ENCODE measurements at regions not wholly inside any gene's neighbourhood (a gene's known extent, or its start where the extent isn't known, plus 50 kb on each side); places are given as distances from the start of the nearest gene placed in this dataset.

- H3K36me3 ChIP-seq (ENCODE audit: control insufficient read depth in 2 of 2, extremely low read depth in 1 of 2, insufficient read depth in 2 of 2, low read length in 2 of 2) = no peaks in the 10 kb centered on the region
- H3K4me3 ChIP-seq (replicated peaks in 1 of 3; ENCODE audit: insufficient read depth in 1 of 3, low read depth in 1 of 3, low read length in 3 of 3) = no peak overlapping the region
- intact Hi-C loops (cut with micrococcal nuclease) (no loop called here), dilution Hi-C loops (cut with MboI; ENCODE audit: extremely low pct_ligation_motif_present, low sequenced_read_pairs) (no loop called here)
- no peak overlapping the region for H3K9ac ChIP-seq (replicated peaks; ENCODE audit: extremely low read depth, insufficient read depth, low read length)
- CTCF ChIA-PET = interaction anchor here (1.4 kb wide), 1 partner anchor 11 kb away, joined by 3 read pairs; no protein-coding TSS in a partner anchor
- no peaks in the 10 kb centered on the region for H3K79me2 ChIP-seq (ENCODE audit: control insufficient read depth, insufficient read depth, low read length)
- H3K4me2 ChIP-seq (ENCODE audit: insufficient read depth, low read length) = no peak overlapping the region
- no peaks in the 10 kb centered on the region for H3K9me1 ChIP-seq (replicated peaks; ENCODE audit: control insufficient read depth, extremely low read depth, insufficient read depth, low read length)
- no peak overlapping the region for H2AFZ ChIP-seq (ENCODE audit: low read depth, low read length)
- no peak for TF ChIP-seq FOS (IDR thresholded peaks at IDR 0.05; ENCODE audit: borderline replicate concordance, insufficient read depth, low read length)
- no peak for TF ChIP-seq POLR2A (IDR thresholded peaks at IDR 0.05; ENCODE audit: low read depth, low read length)
- no peak for TF ChIP-seq EZH2 (IDR thresholded peaks at IDR 0.05; ENCODE audit: borderline replicate concordance, low read depth, low read length, severe bottlenecking)
- no peak for TF ChIP-seq MAX (IDR thresholded peaks at IDR 0.05; ENCODE audit: insufficient read depth, insufficient read length)
- TF ChIP-seq JUN (IDR thresholded peaks at IDR 0.05; ENCODE audit: borderline replicate concordance, insufficient read depth, insufficient read length, low read depth) = no peak
- no peak for TF ChIP-seq POLR2AphosphoS5 (IDR thresholded peaks at IDR 0.05; ENCODE audit: insufficient read depth, low read depth, low read length)
- TF ChIP-seq GATA2 (IDR thresholded peaks at IDR 0.05; ENCODE audit: insufficient read depth, insufficient read length, low read depth, low read length) = no peak
- BruUV-seq (replicated peaks) = no TSS peak
- no peaks in the 10 kb centered on the region for H3K4me1 ChIP-seq (ENCODE audit: control insufficient read depth, extremely low read depth, insufficient read depth, low read length)
- H4K20me1 ChIP-seq (replicated peaks; ENCODE audit: control insufficient read depth, extremely low read depth, insufficient read depth, low read length) = no peaks in the 10 kb centered on the region
- no peaks in the 10 kb centered on the region for H3K9me3 ChIP-seq (replicated peaks; ENCODE audit: control insufficient read depth, insufficient read depth, low read length)
- no peaks in the 10 kb centered on the region for H3K27me3 ChIP-seq (ENCODE audit: control insufficient read depth in 2 of 2, insufficient read depth in 2 of 2, low read length in 2 of 2)
- DNase-seq (ENCODE audit: low read depth, low spot score) (no peak), FAIRE-seq (no peak)
- H3K27ac ChIP-seq (ENCODE audit: insufficient read depth, low read depth, low read length) = no peak overlapping the region
- POLR2A ChIA-PET = no interaction called here
Measured at GRCh38 chr14:101500681-101501080, 60.6 kb upstream of the DIO3 start.

DNA sequence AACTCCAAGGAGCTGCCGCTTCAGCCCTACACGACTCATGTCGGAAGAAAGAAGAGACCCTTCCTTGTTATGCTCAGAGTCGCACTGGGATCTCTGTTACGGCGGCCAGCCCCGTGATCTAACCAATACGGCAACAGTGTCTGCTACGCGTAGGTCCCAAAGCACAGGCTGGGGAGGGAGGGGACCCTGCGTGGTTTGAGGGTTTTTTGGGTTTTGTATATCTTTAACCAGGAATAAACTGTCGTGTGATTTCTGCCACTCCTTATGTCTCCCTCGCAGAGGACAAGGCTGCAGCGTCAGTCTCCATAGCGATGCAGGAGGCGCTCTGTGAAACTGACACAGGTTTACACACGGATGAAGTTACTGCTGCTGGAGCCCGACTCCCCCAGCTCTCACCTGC, 60.0 kb upstream of the DIO3 start:
- H3K9ac ChIP-seq (replicated peaks; ENCODE audit: extremely low read depth, insufficient read depth, low read length) = no peak overlapping the region
- intact Hi-C loops (cut with micrococcal nuclease) = no loop called here
- no peaks in the 10 kb centered on the region for H3K4me1 ChIP-seq (ENCODE audit: control insufficient read depth, extremely low read depth, insufficient read depth, low read length)
- no peaks in the 10 kb centered on the region for H3K79me2 ChIP-seq (ENCODE audit: control insufficient read depth, insufficient read depth, low read length)
- no peak overlapping the region for H3K27ac ChIP-seq (ENCODE audit: insufficient read depth, low read depth, low read length)
- no peak overlapping the region for H3K4me3 ChIP-seq (replicated peaks in 1 of 3; ENCODE audit: insufficient read depth in 1 of 3, low read depth in 1 of 3, low read length in 3 of 3)
- no peaks in the 10 kb centered on the region for H3K27me3 ChIP-seq (ENCODE audit: control insufficient read depth in 2 of 2, insufficient read depth in 2 of 2, low read length in 2 of 2)
- H3K9me1 ChIP-seq (replicated peaks; ENCODE audit: control insufficient read depth, extremely low read depth, insufficient read depth, low read length) = no peaks in the 10 kb centered on the region
- POLR2A ChIA-PET = no interaction called here
- H3K9me3 ChIP-seq (replicated peaks; ENCODE audit: control insufficient read depth, insufficient read depth, low read length) = no peaks in the 10 kb centered on the region
- TF ChIP-seq MYC (IDR thresholded peaks at IDR 0.05; ENCODE audit: low read depth, low read length) = no peak
- TF ChIP-seq JUN (IDR thresholded peaks at IDR 0.05; ENCODE audit: borderline replicate concordance, insufficient read depth, insufficient read length, low read depth) = no peak
- TF ChIP-seq MAX (IDR thresholded peaks at IDR 0.05; ENCODE audit: insufficient read depth, insufficient read length) = no peak
- TF ChIP-seq GATA2 (IDR thresholded peaks at IDR 0.05; ENCODE audit: insufficient read depth, insufficient read length, low read depth, low read length) = no peak
- no peak for TF ChIP-seq POLR2A (IDR thresholded peaks at IDR 0.05; ENCODE audit: low read depth, low read length)
- no peak for TF ChIP-seq EZH2 (IDR thresholded peaks at IDR 0.05; ENCODE audit: borderline replicate concordance, low read depth, low read length, severe bottlenecking)
- no peak for TF ChIP-seq FOS (IDR thresholded peaks at IDR 0.05; ENCODE audit: borderline replicate concordance, insufficient read depth, low read length)
- no peak for TF ChIP-seq CTCF (IDR thresholded peaks at IDR 0.05; ENCODE audit: extremely low read depth in 1 of 2, insufficient read depth in 1 of 2, low read depth in 1 of 2, low read length in 2 of 2)
- no peak for TF ChIP-seq POLR2AphosphoS5 (IDR thresholded peaks at IDR 0.05; ENCODE audit: insufficient read depth, low read depth, low read length)
- BruUV-seq (replicated peaks) = no TSS peak
- DNase-seq (ENCODE audit: low read depth, low spot score) (no peak), FAIRE-seq (no peak)
- no peaks in the 10 kb centered on the region for H3K36me3 ChIP-seq (ENCODE audit: control insufficient read depth in 2 of 2, extremely low read depth in 1 of 2, insufficient read depth in 2 of 2, low read length in 2 of 2)
- no peaks in the 10 kb centered on the region for H4K20me1 ChIP-seq (replicated peaks; ENCODE audit: control insufficient read depth, extremely low read depth, insufficient read depth, low read length)
- dilution Hi-C loops (cut with MboI; ENCODE audit: extremely low pct_ligation_motif_present, low sequenced_read_pairs) = no loop called here
- no peak overlapping the region for H2AFZ ChIP-seq (ENCODE audit: low read depth, low read length)
- H3K4me2 ChIP-seq (ENCODE audit: insufficient read depth, low read length) = no peak overlapping the region
- CTCF ChIA-PET = interaction anchor here (1.4 kb wide), 1 partner anchor 10 kb away, joined by 3 read pairs; no protein-coding TSS in a partner anchor

All from endothelial cell of umbilical vein (primary cell).